ENCODE measurements at regions not wholly inside any gene's neighbourhood (a gene's known extent, or its start where the extent isn't known, plus 50 kb on each side); places are given as distances from the start of the nearest gene placed in this dataset.

GRCh38 chr2:45070113-45070652, 60.9 kb upstream of the SIX2 start:
- DNase-seq (ENCODE audit: low read depth in 1 of 2, low spot score in 1 of 2) = no peak
- Histone ChIP-seq H3K27ac (replicated peaks) (no peak overlapping the region), H3K4me3 (replicated peaks; ENCODE audit: insufficient read depth, low read length) (no peak overlapping the region), H3K27me3 (ENCODE audit: insufficient read depth, poor library complexity, severe bottlenecking) (no peaks in the 10 kb centered on the region)
- TF ChIP-seq SPI1 (IDR thresholded peaks at IDR 0.05; ENCODE audit: borderline replicate concordance, low read depth) = no peak
- TF ChIP-seq REST (IDR thresholded peaks at IDR 0.05; ENCODE audit: insufficient replicate concordance, low read depth) = no peak
- no peak for TF ChIP-seq GABPA (IDR thresholded peaks at IDR 0.05; ENCODE audit: low read depth)
- TF ChIP-seq POLR2AphosphoS5 (IDR thresholded peaks at IDR 0.05; ENCODE audit: low read depth) = no peak
- no peak for TF ChIP-seq CTCF (IDR thresholded peaks at IDR 0.05; ENCODE audit: insufficient read depth, low read length)

- TF ChIP-seq GABPA (IDR thresholded peaks at IDR 0.05; ENCODE audit: low read depth) (no peak), CTCF (IDR thresholded peaks at IDR 0.05; ENCODE audit: insufficient read depth, low read length) (no peak), REST (IDR thresholded peaks at IDR 0.05; ENCODE audit: insufficient replicate concordance, low read depth) (no peak), SPI1 (IDR thresholded peaks at IDR 0.05; ENCODE audit: borderline replicate concordance, low read depth) (no peak), POLR2AphosphoS5 (IDR thresholded peaks at IDR 0.05; ENCODE audit: low read depth) (no peak)
- Histone ChIP-seq H3K27me3 (ENCODE audit: insufficient read depth, poor library complexity, severe bottlenecking) (no peaks in the 10 kb centered on the region), H3K27ac (replicated peaks) (no peak overlapping the region), H3K4me3 (replicated peaks; ENCODE audit: insufficient read depth, low read length) (no peak overlapping the region)
- no peak for DNase-seq (ENCODE audit: low read depth in 1 of 2, low spot score in 1 of 2)
These were observed 60.4 kb upstream of the SIX2 start for GRCh38 chr2:45069684-45070083.

GRCh38 chr2:45068571-45069140, 59.4 kb upstream of the SIX2 start:
- Histone ChIP-seq H3K27me3 (ENCODE audit: insufficient read depth, poor library complexity, severe bottlenecking) (no peaks in the 10 kb centered on the region), H3K4me3 (replicated peaks; ENCODE audit: insufficient read depth, low read length) (no peak overlapping the region), H3K27ac (replicated peaks) (no peak overlapping the region)
- TF ChIP-seq REST (IDR thresholded peaks at IDR 0.05; ENCODE audit: insufficient replicate concordance, low read depth) (no peak), GABPA (IDR thresholded peaks at IDR 0.05; ENCODE audit: low read depth) (no peak), POLR2AphosphoS5 (IDR thresholded peaks at IDR 0.05; ENCODE audit: low read depth) (no peak), CTCF (IDR thresholded peaks at IDR 0.05; ENCODE audit: insufficient read depth, low read length) (no peak)
- DNase-seq (ENCODE audit: low read depth in 1 of 2, low spot score in 1 of 2) = no peak
